ENCODE measurements at regions not wholly inside any gene's neighbourhood (a gene's known extent, or its start where the extent isn't known, plus 50 kb on each side); places are given as distances from the start of the nearest gene placed in this dataset.

- ChIA-PET POLR2A (no interaction called here), CTCF (interaction anchor here (0.6 to 1.0 kb wide), 2 partner anchors 9 to 164 kb away, joined by 3 to 4 read pairs; no protein-coding TSS in a partner anchor)
- TF ChIP-seq ZNF138 (tag by site-specific recombination; IDR thresholded peaks at IDR 0.05; ENCODE audit: borderline replicate concordance) (no peak), ZNF76 (tag by site-specific recombination; IDR thresholded peaks at IDR 0.05; ENCODE audit: borderline replicate concordance, low read depth) (no peak), SP2 (tag by site-specific recombination; IDR thresholded peaks at IDR 0.05) (no peak), HOXC10 (CRISPR knock-in tag; IDR thresholded peaks at IDR 0.05) (no peak), ZNF488 (tag by site-specific recombination; IDR thresholded peaks at IDR 0.05) (no peak), MYNN (tag by site-specific recombination; IDR thresholded peaks at IDR 0.05; ENCODE audit: borderline replicate concordance) (no peak), HOXA7 (CRISPR knock-in tag; IDR thresholded peaks at IDR 0.05; ENCODE audit: borderline replicate concordance) (no peak), ZNF658 (tag by site-specific recombination; IDR thresholded peaks at IDR 0.05) (no peak), ZFHX2 (tag by site-specific recombination; conservative IDR thresholded peaks at IDR 0.05) (no peak), ZNF214 (tag by site-specific recombination; IDR thresholded peaks at IDR 0.05; ENCODE audit: borderline replicate concordance) (no peak), KLF7 (tag by site-specific recombination; IDR thresholded peaks at IDR 0.05; ENCODE audit: borderline replicate concordance) (no peak), ZNF19 (tag by site-specific recombination; IDR thresholded peaks at IDR 0.05; ENCODE audit: low read depth) (no peak)
Observed at GRCh38 chr5:68846828-68847227, 247.0 kb upstream of the SLC30A5 start.

GRCh38 chr5:68848091-68848490, 245.7 kb upstream of the SLC30A5 start:
- no peak overlapping the region for H3K27ac ChIP-seq (ENCODE audit: extremely low read depth, low read depth, low read length)
- no peaks in the 10 kb centered on the region for H3K36me3 ChIP-seq (ENCODE audit: control insufficient read depth in 2 of 2, insufficient read depth in 1 of 2, low read length in 2 of 2)
- H3K4me3 ChIP-seq (ENCODE audit: low read depth, low read length): no peak overlapping the region
- H3K9me3 ChIP-seq (ENCODE audit: control insufficient read depth, insufficient read depth, low read depth, low read length): no peaks in the 10 kb centered on the region
- TF ChIP-seq ZNF354C (tag by site-specific recombination; IDR thresholded peaks at IDR 0.05; ENCODE audit: borderline replicate concordance, low read depth) (no peak), ZBTB1 (tag by site-specific recombination; IDR thresholded peaks at IDR 0.05) (no peak), ZNF792 (tag by site-specific recombination; IDR thresholded peaks at IDR 0.05) (no peak), ZNF169 (tag by site-specific recombination; IDR thresholded peaks at IDR 0.05) (no peak), KLF1 (tag by site-specific recombination; IDR thresholded peaks at IDR 0.05) (no peak), ZNF658 (tag by site-specific recombination; IDR thresholded peaks at IDR 0.05) (no peak), ZNF341 (tag by site-specific recombination; IDR thresholded peaks at IDR 0.05; ENCODE audit: low read depth) (no peak), ZSCAN18 (tag by site-specific recombination; IDR thresholded peaks at IDR 0.05) (no peak), RBAK (tag by site-specific recombination; IDR thresholded peaks at IDR 0.05) (no peak), ZNF580 (tag by site-specific recombination; IDR thresholded peaks at IDR 0.05) (no peak)
- ChIA-PET POLR2A (no interaction called here), CTCF (no interaction called here)
- H3K4me1 ChIP-seq (ENCODE audit: control insufficient read depth, insufficient read depth, low read length): no peaks in the 10 kb centered on the region; the same call in 1 of the 2 replicates

More at GRCh38 chr5:68846828-68847227, 247.0 kb upstream of the SLC30A5 start:
- H3K27ac ChIP-seq (ENCODE audit: extremely low read depth, low read depth, low read length): no peak overlapping the region
- H3K4me3 ChIP-seq (ENCODE audit: low read depth, low read length): no peak overlapping the region
- H3K9me3 ChIP-seq (ENCODE audit: control insufficient read depth, insufficient read depth, low read depth, low read length): no peaks in the 10 kb centered on the region
- H3K36me3 ChIP-seq (ENCODE audit: control insufficient read depth in 2 of 2, insufficient read depth in 1 of 2, low read length in 2 of 2): no peaks in the 10 kb centered on the region
- no peaks in the 10 kb centered on the region; the same call in 1 of the 2 replicates for H3K4me1 ChIP-seq (ENCODE audit: control insufficient read depth, insufficient read depth, low read length)

- TF ChIP-seq ZIC2 (tag by site-specific recombination; IDR thresholded peaks at IDR 0.05) (no peak), ZNF791 (tag by site-specific recombination; IDR thresholded peaks at IDR 0.05) (no peak), GLIS1 (tag by site-specific recombination; IDR thresholded peaks at IDR 0.05) (no peak), GLI2 (tag by site-specific recombination; IDR thresholded peaks at IDR 0.05; ENCODE audit: borderline replicate concordance, low read depth) (no peak), ZNF645 (tag by site-specific recombination; IDR thresholded peaks at IDR 0.05) (no peak), ZNF416 (tag by site-specific recombination; IDR thresholded peaks at IDR 0.05) (no peak), ZNF785 (tag by site-specific recombination; IDR thresholded peaks at IDR 0.05) (no peak), ZNF239 (tag by site-specific recombination; IDR thresholded peaks at IDR 0.05) (no peak), YY1 (tag by site-specific recombination; IDR thresholded peaks at IDR 0.05) (no peak), SP2 (tag by site-specific recombination; IDR thresholded peaks at IDR 0.05) (no peak)
- Histone ChIP-seq H3K27ac (ENCODE audit: extremely low read depth, low read depth, low read length) (no peak overlapping the region), H3K36me3 (ENCODE audit: control insufficient read depth in 2 of 2, insufficient read depth in 1 of 2, low read length in 2 of 2) (no peaks in the 10 kb centered on the region), H3K4me1 (ENCODE audit: control insufficient read depth, insufficient read depth, low read length) (no peaks in the 10 kb centered on the region; the same call in 1 of the 2 replicates), H3K4me3 (ENCODE audit: low read depth, low read length) (no peak overlapping the region), H3K9me3 (ENCODE audit: control insufficient read depth, insufficient read depth, low read depth, low read length) (no peaks in the 10 kb centered on the region)
- POLR2A ChIA-PET: no interaction called here
- CTCF ChIA-PET: no interaction called here
Observed at GRCh38 chr5:68849103-68849502, 244.7 kb upstream of the SLC30A5 start.
